Duodenal mucosa (tissue), 2 donors: ENCODE measurements at regions not wholly inside any gene's neighbourhood (a gene's known extent, or its start where the extent isn't known, plus 50 kb on each side); places are given as distances from the start of the nearest gene placed in this dataset.

Experiments used
- H3K27ac ChIP-seq: one replicate; pipeline ENCODE4 v1.7.0; 2013; ENCODE audit warnings: low read depth, low read length
- H3K27me3 ChIP-seq, 2 donors: one replicate each; pipeline ENCODE4 v1.7.0; 2013; ENCODE audit warnings: low read length in 2 of 2, control low read depth in 1 of 2; ENCODE audit not compliant: insufficient read depth in 2 of 2, control insufficient read depth in 1 of 2
- H3K36me3 ChIP-seq, 2 donors: one replicate each; pipeline ENCODE4 v1.7.0; 2013; ENCODE audit warnings: low read length in 2 of 2, control low read depth in 1 of 2; ENCODE audit not compliant: insufficient read depth in 2 of 2, control insufficient read depth in 1 of 2
- H3K4me1 ChIP-seq, 2 donors: one replicate each; pipeline ENCODE4 v1.7.0; 2013; ENCODE audit warnings: low read length in 2 of 2, control low read depth in 1 of 2; ENCODE audit not compliant: insufficient read depth in 2 of 2, control insufficient read depth in 1 of 2
- H3K4me3 ChIP-seq, 2 donors: one replicate each; pipeline ENCODE4 v1.7.0; 2013; ENCODE audit warnings: low read length in 2 of 2, low read depth in 1 of 2
- H3K9ac ChIP-seq, 2 donors: one replicate each; pipeline ENCODE4 v1.7.0; 2013; ENCODE audit warnings: low read length in 2 of 2, low read depth in 1 of 2
- H3K9me3 ChIP-seq, 2 donors: one replicate each; pipeline ENCODE4 v1.7.0; 2013; ENCODE audit warnings: low read length in 2 of 2, control low read depth in 1 of 2; ENCODE audit not compliant: control insufficient read depth in 1 of 2

- H3K27ac ChIP-seq = no peak overlapping the region
- H3K36me3 ChIP-seq = no peaks in the 10 kb centered on the region
- H3K9ac ChIP-seq = no peak overlapping the region
Observed at GRCh38 chr2:19272039-19272438, 86.4 kb downstream of the OSR1 start.

GRCh38 chr2:19264852-19265251 is 93.6 kb downstream of the OSR1 start:
- Histone ChIP-seq H3K4me1 (no peaks in the 10 kb centered on the region), H3K27me3 (no peaks in the 10 kb centered on the region), H3K27ac (no peak overlapping the region), H3K36me3 (no peaks in the 10 kb centered on the region), H3K9me3 (no peaks in the 10 kb centered on the region), H3K4me3 (no peak overlapping the region), H3K9ac (no peak overlapping the region)

More at GRCh38 chr2:19272039-19272438, 86.4 kb downstream of the OSR1 start:
- Histone ChIP-seq H3K9me3 (no peaks in the 10 kb centered on the region), H3K4me1 (no peaks in the 10 kb centered on the region), H3K4me3 (no peak overlapping the region), H3K27me3 (no peaks in the 10 kb centered on the region)

- Histone ChIP-seq H3K4me1 (no peaks in the 10 kb centered on the region), H3K4me3 (no peak overlapping the region), H3K9ac (no peak overlapping the region), H3K27ac (no peak overlapping the region), H3K27me3 (no peaks in the 10 kb centered on the region), H3K36me3 (no peaks in the 10 kb centered on the region), H3K9me3 (no peaks in the 10 kb centered on the region)
Observed at GRCh38 chr2:19262150-19262549, 96.3 kb downstream of the OSR1 start.

GRCh38 chr2:19261061-19261460 is 97.4 kb downstream of the OSR1 start:
- H3K4me1 ChIP-seq = no peaks in the 10 kb centered on the region
- no peak overlapping the region for H3K27ac ChIP-seq
- H3K9me3 ChIP-seq = no peaks in the 10 kb centered on the region
- H3K4me3 ChIP-seq = no peak overlapping the region
- no peak overlapping the region for H3K9ac ChIP-seq
- no peaks in the 10 kb centered on the region for H3K36me3 ChIP-seq
- no peaks in the 10 kb centered on the region for H3K27me3 ChIP-seq

- Histone ChIP-seq H3K4me1 (no peaks in the 10 kb centered on the region), H3K36me3 (no peaks in the 10 kb centered on the region), H3K9ac (no peak overlapping the region), H3K27me3 (no peaks in the 10 kb centered on the region), H3K9me3 (no peaks in the 10 kb centered on the region), H3K4me3 (no peak overlapping the region), H3K27ac (no peak overlapping the region)
Observed at GRCh38 chr2:19256121-19256601, 102.3 kb downstream of the OSR1 start.

- H3K36me3 ChIP-seq = no peaks in the 10 kb centered on the region
- H3K9ac ChIP-seq = no peak overlapping the region
- no peaks in the 10 kb centered on the region for H3K9me3 ChIP-seq
- H3K27ac ChIP-seq = no peak overlapping the region
- H3K4me1 ChIP-seq = no peaks in the 10 kb centered on the region
- H3K4me3 ChIP-seq = no peak overlapping the region
- no peaks in the 10 kb centered on the region for H3K27me3 ChIP-seq
Observed at GRCh38 chr2:19255481-19255880, 102.9 kb downstream of the OSR1 start.

GRCh38 chr2:19251554-19251953 is 106.9 kb downstream of the OSR1 start:
- Histone ChIP-seq H3K4me3 (no peak overlapping the region), H3K27ac (no peak overlapping the region), H3K4me1 (no peaks in the 10 kb centered on the region)

GRCh38 chr2:19250906-19251305 is 107.5 kb downstream of the OSR1 start:
- no peaks in the 10 kb centered on the region for H3K36me3 ChIP-seq
- H3K9ac ChIP-seq = no peak overlapping the region
- no peak overlapping the region for H3K4me3 ChIP-seq
- H3K27me3 ChIP-seq = no peaks in the 10 kb centered on the region
- no peaks in the 10 kb centered on the region for H3K9me3 ChIP-seq
- H3K4me1 ChIP-seq = no peaks in the 10 kb centered on the region
- no peak overlapping the region for H3K27ac ChIP-seq

More at GRCh38 chr2:19251554-19251953, 106.9 kb downstream of the OSR1 start:
- Histone ChIP-seq H3K9me3 (no peaks in the 10 kb centered on the region), H3K36me3 (no peaks in the 10 kb centered on the region), H3K27me3 (no peaks in the 10 kb centered on the region), H3K9ac (no peak overlapping the region)

GRCh38 chr2:19247186-19247585 is 111.2 kb downstream of the OSR1 start:
- Histone ChIP-seq H3K4me3 (no peak overlapping the region), H3K4me1 (no peaks in the 10 kb centered on the region), H3K9me3 (no peaks in the 10 kb centered on the region), H3K36me3 (no peaks in the 10 kb centered on the region), H3K27ac (no peak overlapping the region), H3K27me3 (no peaks in the 10 kb centered on the region), H3K9ac (no peak overlapping the region)

GRCh38 chr2:19246496-19246895 is 111.9 kb downstream of the OSR1 start:
- Histone ChIP-seq H3K4me1 (no peaks in the 10 kb centered on the region), H3K36me3 (no peaks in the 10 kb centered on the region), H3K27me3 (no peaks in the 10 kb centered on the region), H3K9ac (no peak overlapping the region), H3K4me3 (no peak overlapping the region), H3K9me3 (no peaks in the 10 kb centered on the region), H3K27ac (no peak overlapping the region)
